HG03064 (cell line): ENCODE measurements at regions not wholly inside any gene's neighbourhood (a gene's known extent, or its start where the extent isn't known, plus 50 kb on each side); places are given as distances from the start of the nearest gene placed in this dataset.
"Not testable (repeated sequence)": the region's sequence is repeated elsewhere in the genome, so short reads cannot be mapped to it uniquely, and the experiment has no call there.

Source experiments
- ATAC-seq: cut with Tn5 transposase; IDR thresholded peaks from one replicate; pipeline ENCODE4 v1.9.1; 2021; ENCODE audit warnings: low read depth; ENCODE audit not compliant: unreplicated experiment

GRCh38 chr5:39689919-39690318 lies 265.1 kb upstream of the DAB2 start:
- no peak for ATAC-seq

GRCh38 chr5:39687924-39688323 lies 263.1 kb upstream of the DAB2 start:
- ATAC-seq, result not testable (repeated sequence)

GRCh38 chr5:39680213-39680612 lies 255.4 kb upstream of the DAB2 start:
- ATAC-seq, result no peak

- no peak for ATAC-seq
Measured at GRCh38 chr5:39678534-39678933, 253.8 kb upstream of the DAB2 start.

GRCh38 chr5:39675676-39676075 lies 250.9 kb upstream of the DAB2 start:
- ATAC-seq, result no peak

- ATAC-seq, result no peak
Measured at GRCh38 chr5:39674209-39675082, 249.7 kb upstream of the DAB2 start.

- ATAC-seq, result no peak
Measured at GRCh38 chr5:39671561-39671961, 246.8 kb upstream of the DAB2 start.

- no peak for ATAC-seq
Measured at GRCh38 chr5:39670955-39671354, 246.2 kb upstream of the DAB2 start.

GRCh38 chr5:39670391-39670790 lies 245.6 kb upstream of the DAB2 start:
- no peak for ATAC-seq

GRCh38 chr5:39668980-39669379 lies 244.2 kb upstream of the DAB2 start:
- no peak for ATAC-seq

GRCh38 chr5:39665328-39665727 lies 240.5 kb upstream of the DAB2 start:
- ATAC-seq, result no peak

- no peak for ATAC-seq
Measured at GRCh38 chr5:39662945-39663344, 238.2 kb upstream of the DAB2 start.

GRCh38 chr5:39661026-39661779 lies 236.4 kb upstream of the DAB2 start:
- ATAC-seq, result no peak

- ATAC-seq, result no peak
Measured at GRCh38 chr5:39660020-39660419, 235.2 kb upstream of the DAB2 start.

- no peak for ATAC-seq
Measured at GRCh38 chr5:39658866-39659265, 234.1 kb upstream of the DAB2 start.

GRCh38 chr5:39657943-39658342 lies 233.2 kb upstream of the DAB2 start:
- ATAC-seq, result no peak

GRCh38 chr5:39656600-39656999 lies 231.8 kb upstream of the DAB2 start:
- ATAC-seq, result no peak

- no peak for ATAC-seq
Measured at GRCh38 chr5:39654715-39655114, 229.9 kb upstream of the DAB2 start.

GRCh38 chr5:39652481-39652880 lies 227.7 kb upstream of the DAB2 start:
- not testable (repeated sequence) for ATAC-seq

GRCh38 chr5:39652036-39652435 lies 227.3 kb upstream of the DAB2 start:
- no peak for ATAC-seq

- no peak for ATAC-seq
Measured at GRCh38 chr5:39650008-39650762, 225.4 kb upstream of the DAB2 start.
